ENCODE measurements at regions not wholly inside any gene's neighbourhood (a gene's known extent, or its start where the extent isn't known, plus 50 kb on each side); places are given as distances from the start of the nearest gene placed in this dataset.
"Not testable (repeated sequence)": the region's sequence is repeated elsewhere in the genome, so short reads cannot be mapped to it uniquely, and the experiment has no call there.

DNA sequence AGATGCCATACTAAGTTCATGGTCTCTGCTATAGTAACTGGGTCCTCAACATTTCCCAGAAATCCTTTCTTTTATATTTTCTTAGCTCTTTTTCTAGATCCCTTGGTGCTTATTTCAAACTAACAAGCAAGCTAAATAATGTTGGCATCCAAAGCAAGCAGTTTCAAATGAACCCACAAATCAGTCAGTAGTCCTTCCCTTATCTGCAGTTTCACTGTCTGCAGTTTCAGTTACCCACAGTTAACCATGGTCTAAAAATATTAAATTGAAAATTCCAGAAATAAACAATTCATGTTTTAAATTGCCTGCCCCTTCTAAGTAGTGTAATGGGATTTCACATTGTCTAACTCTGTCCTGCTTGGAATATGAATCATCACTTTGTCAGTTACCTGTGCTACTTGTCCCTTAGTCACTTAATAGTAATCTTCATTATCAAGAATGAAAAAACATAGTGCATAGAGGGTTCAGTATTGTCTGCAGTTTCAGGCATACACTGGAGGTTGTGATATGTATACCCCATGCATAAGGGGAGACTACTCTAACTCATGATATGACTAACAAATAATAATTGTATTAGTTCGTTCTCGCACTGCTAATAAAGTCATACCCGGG is 633.7 kb downstream of the MECOM start:
- no peak for DNase-seq

DNA sequence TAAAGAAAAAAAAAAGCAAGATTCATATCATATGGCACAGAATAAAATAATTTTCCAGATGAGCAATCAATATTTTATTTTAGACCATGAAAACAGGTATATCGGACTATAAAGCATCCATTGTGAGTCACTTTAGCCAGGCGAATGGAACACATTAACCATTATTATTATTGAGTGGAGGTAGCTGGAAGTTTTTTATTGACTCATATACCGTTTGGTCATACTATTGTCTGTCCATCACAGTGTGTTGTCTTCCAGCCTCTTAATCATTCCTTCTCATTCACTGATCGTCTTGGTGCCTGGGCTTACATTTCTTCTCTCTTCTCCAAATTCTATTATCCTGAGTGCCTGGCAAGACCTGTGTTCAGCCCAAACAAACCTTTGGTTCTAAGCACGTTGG is 634.8 kb downstream of the MECOM start:
- no peak for DNase-seq

DNA sequence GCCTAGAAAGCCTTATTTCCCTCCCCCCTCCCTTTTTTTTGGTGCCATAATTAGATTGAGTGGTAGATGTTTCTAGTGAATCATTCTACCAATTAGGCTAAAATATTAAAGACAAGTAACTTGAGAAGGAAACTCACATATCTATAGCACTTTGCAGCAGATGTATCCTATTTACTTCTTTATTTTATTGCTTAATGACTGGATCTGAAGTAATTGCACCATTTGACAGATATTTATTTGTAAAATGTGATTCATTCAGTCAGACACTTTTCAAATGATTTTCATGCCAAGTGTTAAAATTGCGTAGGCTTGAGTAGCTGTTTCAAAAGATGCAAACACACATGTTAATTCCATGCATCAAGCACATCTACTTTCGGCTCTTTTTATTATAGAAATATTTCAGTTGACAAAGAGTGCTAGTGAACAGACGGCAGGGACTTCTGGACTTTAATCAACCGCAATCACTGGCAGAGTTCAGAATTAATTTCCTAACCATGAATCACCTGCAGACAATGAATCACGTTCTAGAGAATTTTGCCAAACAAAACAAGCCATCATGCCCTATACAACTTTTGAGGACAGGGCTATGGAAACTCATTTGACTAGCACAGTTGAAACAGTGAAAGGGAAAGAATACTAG is 636.8 kb downstream of the MECOM start:
- DNase-seq = no peak

DNA sequence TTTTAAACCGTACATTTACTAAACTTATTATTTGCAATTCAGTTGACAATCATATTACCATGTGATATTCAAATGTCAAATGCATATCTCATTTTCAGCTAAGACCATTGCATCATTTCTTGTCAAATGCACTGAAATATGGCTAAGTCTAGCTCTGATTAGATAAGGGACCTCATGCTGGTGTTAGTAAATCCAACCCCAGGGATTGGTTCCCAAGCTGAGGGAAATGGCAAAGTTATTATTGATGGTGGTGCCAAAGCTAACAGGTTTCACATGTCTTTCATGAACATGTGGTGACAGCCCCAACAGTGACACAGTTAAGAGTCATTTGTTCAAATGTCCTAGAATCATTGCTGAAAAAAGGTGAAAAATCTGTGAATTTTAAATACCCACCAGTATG is 641.1 kb downstream of the MECOM start:
- no peak for DNase-seq

DNA sequence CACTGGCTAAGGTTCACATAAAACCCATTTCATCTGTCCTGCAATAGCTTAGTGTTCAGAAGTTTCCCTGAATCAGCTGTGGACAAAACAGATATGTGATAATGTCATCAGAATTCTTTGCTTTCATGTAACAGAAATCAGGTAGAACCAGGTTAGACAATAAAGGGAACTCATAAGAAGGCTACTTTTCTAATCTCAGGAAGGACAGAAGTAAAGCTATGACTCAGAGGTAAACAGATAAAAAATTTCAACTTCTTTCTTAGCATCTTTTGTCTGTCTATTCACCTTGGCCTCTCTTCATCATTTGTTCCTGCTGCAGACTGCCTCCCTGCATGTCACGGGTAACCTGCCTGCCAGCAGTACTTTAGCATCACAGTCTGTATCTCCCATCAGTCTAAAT is 643.1 kb downstream of the MECOM start:
- DNase-seq = no peak

DNA sequence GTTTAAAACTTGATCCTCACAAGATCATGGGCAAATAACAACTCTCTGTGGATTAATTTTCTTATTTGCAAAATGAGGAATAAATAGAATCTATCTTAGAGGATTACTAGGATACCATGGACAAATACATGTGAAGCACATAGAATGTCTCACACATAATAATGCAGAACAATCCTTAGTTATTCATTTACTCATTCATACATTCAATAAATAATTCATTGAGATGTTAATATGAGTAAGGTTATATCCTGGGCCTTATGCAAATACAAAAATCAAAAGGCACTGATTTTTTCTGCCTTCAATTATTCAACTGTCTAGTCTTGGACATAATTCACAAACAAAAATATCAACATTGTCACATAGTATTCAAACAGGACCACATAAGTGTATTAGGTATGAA is 654.1 kb downstream of the MECOM start:
- DNase-seq = no peak

DNA sequence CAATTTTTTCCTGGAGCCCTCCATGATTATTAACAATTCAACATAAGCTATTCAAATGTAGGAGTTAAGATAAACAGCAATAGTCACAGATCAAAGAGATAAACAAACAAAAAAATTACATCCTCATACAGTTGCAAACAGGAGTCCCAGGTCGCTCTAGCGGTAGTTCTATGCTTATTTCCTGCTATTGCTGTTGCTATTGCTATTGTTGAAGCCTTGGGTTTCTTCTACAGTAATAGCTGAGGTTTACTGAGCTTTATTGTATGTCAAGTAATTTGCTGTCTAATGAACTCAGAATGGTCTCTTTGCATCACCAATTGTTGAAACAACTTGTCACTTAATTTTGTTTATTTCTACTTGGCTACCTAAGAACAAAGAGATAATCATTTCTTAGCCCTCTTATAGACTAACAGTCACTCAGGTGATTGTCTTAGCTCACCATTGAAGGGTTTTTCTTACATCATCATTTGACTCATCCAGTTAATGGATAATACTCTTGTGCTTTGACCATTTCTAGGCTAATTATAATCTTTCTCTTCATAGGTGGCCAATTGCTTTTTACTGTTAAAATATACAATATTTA is 654.6 kb downstream of the MECOM start:
- DNase-seq = no peak

DNA sequence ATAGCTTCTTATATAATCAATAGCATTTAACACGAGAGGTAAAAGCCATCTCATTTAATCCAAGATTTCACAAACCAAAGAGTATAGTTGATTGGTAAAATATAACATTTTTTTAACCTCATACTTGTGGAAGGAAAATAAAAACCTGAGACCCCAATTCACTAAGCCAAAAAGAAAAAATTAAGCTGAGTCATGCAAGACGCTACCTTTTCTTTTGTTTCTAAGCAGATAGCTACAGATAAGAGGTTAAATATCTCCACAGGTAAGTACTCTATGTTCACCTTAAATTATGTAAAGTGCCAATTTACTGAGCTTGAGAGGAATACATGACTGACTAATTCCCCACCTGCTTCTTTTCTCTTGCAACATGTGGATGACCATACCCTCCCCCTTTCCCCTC is 656.4 kb downstream of the MECOM start:
- no peak for DNase-seq

DNA sequence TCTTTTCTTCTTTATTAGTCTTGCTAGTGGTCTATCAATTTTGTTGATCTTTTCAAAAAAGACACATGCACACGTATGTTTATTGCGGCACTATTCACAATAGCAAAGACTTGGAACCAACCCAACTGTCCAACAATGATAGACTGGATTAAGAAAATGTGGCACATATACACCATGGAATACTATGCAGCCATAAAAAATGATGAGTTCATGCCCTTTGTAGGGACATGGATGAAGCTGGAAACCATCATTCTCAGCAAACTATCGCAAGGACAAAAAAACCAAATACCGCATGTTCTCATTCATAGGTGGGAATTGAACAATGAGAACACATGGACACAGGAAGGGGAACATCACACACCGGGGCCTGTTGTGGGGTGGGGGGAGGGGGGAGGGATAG is 657.1 kb downstream of the MECOM start:
- DNase-seq = not testable (repeated sequence)

DNA sequence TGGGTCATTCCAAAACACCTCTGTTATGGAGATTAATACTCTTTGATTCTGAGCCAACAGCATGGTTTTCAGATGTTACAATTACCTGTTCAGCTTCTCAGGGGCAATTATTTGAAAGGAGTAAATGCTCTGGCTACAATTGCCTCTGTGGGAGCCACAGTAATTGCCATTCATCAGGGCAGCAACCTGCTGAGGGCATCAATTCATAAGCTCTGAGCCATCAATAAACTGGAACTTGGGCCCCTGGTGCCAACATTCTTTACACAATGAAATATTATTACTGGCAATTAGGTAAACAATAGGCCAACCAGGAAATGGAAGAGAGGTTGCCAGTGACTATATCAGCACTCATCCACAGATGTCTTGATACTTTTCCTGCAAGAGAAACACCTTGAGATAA is 660.8 kb downstream of the MECOM start:
- no peak for DNase-seq

DNA sequence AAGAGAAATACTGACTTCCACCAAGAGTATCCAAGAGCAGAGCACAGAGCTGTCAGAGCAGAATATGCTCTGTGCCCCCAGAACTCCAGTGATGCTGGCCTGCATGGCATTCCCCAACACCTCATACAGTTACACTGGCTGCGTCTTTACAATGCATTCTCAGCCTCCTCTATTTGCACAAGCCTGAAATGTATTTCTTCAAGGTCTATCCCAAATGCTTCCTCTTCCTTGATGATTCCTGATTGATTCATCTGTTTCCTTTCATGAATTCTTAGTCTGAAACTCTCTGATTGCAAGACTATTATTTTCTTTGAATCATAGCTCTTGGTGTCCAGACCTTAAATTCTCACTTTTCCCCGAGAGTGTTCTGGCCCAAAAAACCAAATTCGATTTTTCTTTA is 664.7 kb downstream of the MECOM start:
- DNase-seq = no peak

DNA sequence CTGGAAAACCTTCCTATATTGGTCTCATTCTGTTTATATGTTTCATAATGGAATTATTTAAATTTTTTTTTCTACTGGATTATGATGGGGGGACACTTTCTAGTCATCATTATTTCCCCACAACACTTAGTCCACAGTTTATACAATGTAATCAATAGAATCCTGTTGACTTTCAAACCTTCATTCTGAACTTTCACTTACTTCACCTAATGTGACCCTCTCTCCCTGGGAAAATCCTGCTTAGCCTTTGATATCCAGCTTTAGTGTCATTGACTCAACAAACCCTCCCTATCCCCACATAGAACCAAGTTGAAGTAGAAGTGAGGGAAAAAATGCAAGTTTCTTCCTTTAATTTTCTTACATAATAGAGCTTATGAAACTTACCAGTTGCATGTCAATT is 666.0 kb downstream of the MECOM start:
- DNase-seq = no peak

DNA sequence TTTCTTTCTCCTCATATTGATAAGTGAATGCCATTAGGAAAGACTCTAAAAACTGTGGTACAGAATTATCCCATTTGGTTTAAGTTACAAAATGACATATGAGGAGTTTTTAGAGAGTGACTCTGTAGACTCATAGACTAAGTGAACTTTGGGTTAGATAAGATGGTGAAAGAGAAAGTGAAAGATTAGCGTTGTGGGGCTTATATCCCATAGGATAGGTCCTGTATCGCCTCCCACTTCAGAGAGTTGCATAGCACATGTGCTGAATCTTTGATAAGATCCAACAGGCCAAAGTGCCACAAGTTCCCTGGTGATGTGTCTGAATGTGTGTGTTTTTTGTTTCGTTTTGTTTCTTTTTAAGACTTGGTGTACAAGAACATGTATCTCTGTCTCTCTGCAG is 666.9 kb downstream of the MECOM start:
- no peak for DNase-seq

DNA sequence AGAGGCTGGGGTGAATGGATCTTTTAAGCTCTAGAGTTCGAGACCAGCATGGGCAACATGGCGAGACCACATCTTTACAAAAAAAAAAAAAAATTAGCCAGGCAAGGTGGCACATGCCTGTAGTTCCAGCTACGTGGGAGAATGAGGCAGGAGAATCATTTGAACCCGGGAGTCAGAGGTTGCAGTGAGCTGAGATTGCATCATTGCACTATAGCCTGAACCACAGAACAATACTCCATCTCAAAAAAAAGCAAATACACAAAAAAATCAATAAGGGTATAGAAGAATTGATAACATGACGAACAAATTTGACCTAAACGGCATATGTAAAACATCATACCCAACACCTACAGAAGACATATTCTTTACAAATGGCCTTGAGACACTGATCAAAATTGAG is 668.4 kb downstream of the MECOM start:
- no peak for DNase-seq

DNA sequence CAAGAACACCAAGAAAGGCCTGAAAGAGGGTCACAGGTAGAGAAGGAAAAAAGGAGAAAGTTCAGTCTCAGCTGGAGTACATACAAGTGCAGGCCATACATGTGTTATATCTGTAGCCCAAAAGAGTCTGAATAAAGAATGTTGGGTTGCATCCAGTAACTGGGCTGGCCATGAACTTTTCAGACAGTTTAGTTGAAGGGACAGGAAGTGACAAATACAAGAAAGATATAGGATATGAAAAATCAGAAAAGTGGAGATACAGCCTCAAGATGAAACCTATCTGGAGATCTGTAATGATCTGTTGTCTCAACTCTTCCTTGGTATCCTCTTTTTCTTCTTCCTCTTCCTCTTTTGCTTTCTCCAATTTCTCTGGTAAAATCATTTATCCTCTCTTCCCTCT is 671.7 kb downstream of the MECOM start:
- no peak for DNase-seq

DNA sequence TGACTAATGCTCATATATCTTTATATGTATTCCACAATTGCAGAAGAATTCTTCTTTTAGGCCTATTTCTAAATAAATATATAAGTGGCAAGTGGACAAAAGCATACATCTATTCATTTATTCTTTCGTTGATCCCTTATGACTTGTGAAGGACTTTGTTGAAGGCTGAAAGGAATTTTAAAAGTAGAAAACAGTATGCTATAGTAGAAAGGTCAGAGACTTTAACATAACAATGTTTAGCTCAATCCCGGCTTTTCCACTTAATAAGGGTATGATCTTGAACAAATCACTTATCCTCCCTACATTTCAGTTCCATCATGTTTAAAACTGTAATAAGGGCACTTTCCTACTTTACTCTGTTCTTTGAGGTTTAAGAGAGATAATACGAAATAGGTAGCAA is 672.9 kb downstream of the MECOM start:
- no peak for DNase-seq

DNA sequence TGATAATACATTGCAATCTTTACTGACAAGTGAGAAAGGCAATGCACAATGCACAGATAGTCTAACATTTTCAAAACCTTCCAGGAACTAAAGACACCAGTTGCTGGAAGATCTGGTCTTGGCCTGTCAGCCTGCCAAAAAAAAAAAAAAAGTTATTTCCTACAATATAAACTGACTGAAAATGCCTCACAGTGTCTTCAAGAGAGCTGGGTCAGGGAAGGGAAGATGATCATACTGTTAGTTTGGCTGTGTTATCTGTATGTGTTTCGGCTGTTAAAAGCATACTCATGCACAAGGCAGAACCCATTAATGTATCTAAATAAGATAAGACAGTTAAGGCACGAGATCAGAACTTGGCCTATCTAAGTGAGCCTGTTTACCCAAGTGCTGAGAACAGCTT is 673.4 kb downstream of the MECOM start:
- DNase-seq = no peak

DNA sequence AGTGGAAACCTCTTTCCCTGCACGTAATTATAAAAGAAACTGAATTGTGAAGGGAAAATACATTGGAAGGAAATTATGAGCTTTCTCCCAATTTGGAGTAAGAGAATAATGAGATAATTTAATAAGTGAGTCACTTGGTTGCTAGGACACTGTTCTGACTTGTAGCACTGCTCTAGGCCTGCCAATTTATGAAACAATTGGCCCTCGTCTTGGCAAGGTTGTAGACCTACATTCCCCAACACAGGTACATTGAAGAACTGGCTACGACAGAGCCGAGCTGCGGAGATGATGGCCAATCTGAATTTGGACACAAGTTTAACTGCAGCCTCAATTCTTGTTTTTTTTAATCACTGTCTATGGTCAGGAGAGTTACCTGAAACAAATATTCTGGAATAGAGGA is 674.1 kb downstream of the MECOM start:
- no peak for DNase-seq

DNA sequence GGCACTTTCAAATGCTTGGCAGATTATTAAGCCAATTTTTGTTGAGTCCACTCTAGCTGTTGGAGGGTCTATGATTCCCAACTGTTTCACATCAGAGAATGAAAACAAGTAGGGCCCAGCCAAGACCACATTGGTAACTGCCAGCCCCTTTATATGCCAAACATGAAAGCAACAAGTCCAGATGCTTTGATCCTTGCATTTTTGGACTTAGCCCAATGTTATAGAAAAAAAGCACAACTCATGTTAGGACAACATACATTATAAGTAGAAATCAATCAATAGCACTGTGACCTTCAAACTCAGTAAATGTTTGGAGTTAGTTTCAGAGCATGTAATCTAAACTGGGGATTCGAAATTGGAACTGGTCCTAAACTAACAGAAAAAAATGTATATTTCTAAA is 674.7 kb downstream of the MECOM start:
- no peak for DNase-seq

DNA sequence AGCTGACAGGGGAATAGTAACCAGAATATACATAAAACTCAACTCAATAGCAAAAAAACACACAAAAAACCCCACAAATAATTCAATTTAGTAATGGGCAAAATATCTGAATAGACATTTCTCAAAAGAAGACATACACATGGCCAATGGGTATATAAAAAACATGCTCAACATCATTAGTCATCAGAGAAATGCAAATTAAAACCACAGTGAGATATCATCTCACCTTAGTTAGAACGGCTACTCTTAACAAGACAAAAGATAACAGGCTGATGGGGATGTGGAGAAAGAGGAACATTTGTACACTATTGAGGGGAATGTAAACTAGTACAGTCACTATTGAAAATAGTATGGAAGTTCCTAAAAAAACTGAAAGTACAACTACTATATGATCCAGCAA is 678.6 kb downstream of the MECOM start:
- DNase-seq = no peak

DNA sequence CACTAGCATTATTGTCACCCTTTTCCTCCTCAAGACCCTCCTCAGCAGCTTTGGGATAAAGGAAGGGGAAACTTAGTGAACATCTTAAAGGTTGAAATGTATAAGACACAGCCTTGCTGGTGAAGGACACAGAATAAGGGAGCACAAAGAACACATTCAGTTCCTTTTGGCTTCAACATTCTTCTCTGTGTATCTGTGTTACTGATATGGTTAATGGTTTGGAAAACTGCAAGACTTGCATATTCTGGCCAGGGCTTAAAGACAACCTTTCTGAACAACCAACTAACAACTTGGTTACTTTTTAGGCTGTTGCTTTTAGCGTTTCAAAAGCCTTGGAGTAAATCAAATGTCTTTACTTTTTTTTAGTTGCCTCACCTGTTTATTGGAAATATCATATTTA is 680.5 kb downstream of the MECOM start:
- no peak for DNase-seq

DNA sequence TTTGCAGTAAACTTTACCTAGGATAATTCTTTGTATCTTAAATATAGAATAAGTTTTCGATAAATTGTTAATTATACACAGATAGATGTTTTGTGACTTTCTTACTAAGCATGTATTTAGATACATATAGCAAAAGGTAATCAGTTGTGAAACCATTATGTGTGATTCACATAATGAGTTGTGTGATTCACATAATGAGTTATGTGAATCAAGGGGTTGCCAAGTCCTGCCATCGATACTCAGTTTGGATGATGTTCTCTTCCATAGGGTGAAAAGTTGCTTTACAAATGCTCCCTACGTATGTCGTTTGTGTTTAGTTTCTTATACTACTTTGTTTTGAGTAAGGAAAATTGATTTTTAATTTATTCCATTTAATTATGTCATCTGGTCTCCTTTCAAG is 682.1 kb downstream of the MECOM start:
- DNase-seq = no peak

DNA sequence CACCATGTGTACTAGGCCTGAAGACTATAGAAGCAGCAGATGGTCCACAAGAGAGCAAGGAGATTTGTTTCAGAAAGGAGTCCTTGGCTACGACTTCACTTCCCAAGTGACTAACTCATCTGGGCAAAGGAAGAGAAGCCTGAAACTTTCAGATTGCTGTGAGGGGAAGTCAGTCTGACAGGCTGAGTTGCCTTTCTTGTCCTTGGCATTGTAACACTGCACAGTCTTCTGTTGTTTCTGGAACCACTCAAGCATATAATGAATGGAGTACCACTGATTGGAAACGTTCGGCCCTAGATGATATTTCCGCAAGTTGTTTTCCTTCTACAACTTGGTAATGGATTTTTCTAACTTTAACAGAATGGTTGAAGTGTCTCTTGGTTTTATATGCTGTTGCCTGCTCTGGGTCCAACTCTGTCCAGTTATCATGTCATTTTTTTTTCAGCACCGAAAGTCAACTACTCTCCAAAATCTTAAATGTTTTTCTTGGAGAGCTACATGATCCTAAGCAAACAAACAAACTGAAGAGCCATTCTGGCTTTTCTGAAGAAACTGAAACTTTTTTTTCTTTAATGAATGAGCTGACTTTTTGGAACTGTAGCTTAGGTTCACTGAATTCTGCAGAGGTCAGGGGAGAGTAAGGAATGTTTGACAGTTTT is 685.7 kb downstream of the MECOM start:
- DNase-seq = no peak

DNA sequence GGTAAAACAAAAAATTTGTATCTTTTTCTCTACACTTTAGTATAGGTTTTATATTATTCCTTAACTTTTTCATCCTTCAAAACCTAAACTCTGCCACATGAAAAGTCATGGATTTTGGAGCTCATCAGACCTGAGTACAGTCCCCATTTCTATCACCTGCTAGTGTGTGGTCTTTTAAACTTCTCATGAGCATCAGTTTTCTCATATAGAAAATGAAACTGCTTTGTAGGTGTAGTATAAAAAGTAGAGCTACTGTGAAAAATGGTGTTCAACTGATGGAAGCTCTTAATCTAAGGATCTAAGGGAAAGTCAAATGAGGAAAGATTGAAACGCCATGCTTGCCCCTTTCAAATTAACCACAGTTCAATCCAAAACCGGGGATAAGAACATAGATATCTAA is 686.5 kb downstream of the MECOM start:
- DNase-seq = no peak

DNA sequence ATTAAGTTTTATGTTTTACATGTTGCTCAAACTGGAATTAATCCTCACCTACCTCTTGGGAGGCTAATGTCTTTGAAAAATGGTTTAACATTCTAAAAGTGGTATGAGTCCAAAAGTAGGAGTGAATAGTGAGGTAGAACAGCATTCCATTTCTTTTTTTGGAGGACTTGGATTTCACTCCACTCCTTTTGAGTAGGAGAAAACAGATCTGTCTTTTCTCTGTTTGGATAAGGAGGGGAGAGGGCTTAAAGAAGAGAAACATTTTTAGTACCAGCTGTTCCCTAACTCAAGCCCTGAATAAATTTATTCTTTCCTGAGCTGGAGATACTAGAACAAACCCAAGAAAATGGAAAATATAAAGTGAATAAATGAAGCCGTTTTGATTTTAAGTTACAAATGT is 687.9 kb downstream of the MECOM start:
- DNase-seq = no peak
